GM12872 (cell line): ENCODE measurements at regions not wholly inside any gene's neighbourhood (a gene's known extent, or its start where the extent isn't known, plus 50 kb on each side); places are given as distances from the start of the nearest gene placed in this dataset.

Source experiments
- TF ChIP-seq, protein P1 (sequence below): IDR thresholded peaks from 3 replicates; pipeline ENCODE4 v1.5.1; 2011; ENCODE audit warnings: low read depth, mild to moderate bottlenecking, low read length, moderate library complexity; ENCODE audit not compliant: insufficient read depth

DNA sequence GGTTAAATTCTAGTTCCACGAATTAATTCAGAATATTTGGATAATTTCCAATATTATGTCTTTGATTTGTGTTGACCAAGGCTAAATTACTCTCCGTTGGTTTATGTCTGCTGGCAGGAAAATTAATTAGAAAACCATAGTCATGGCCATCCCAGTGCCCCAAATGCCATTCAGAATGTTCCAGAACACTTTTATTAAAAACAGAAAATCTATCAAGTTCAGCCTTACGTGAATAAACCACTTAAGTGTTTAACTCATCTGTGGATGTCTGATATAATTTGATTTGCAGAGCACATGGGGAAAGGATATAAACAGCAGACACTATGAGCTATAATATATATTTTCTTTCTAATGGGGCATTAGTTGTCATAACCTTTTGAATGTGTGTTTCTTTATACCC is 480.7 kb downstream of the MRPL39 start:
- TF ChIP-seq, protein P1, sequence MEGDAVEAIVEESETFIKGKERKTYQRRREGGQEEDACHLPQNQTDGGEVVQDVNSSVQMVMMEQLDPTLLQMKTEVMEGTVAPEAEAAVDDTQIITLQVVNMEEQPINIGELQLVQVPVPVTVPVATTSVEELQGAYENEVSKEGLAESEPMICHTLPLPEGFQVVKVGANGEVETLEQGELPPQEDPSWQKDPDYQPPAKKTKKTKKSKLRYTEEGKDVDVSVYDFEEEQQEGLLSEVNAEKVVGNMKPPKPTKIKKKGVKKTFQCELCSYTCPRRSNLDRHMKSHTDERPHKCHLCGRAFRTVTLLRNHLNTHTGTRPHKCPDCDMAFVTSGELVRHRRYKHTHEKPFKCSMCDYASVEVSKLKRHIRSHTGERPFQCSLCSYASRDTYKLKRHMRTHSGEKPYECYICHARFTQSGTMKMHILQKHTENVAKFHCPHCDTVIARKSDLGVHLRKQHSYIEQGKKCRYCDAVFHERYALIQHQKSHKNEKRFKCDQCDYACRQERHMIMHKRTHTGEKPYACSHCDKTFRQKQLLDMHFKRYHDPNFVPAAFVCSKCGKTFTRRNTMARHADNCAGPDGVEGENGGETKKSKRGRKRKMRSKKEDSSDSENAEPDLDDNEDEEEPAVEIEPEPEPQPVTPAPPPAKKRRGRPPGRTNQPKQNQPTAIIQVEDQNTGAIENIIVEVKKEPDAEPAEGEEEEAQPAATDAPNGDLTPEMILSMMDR, result no peak

DNA sequence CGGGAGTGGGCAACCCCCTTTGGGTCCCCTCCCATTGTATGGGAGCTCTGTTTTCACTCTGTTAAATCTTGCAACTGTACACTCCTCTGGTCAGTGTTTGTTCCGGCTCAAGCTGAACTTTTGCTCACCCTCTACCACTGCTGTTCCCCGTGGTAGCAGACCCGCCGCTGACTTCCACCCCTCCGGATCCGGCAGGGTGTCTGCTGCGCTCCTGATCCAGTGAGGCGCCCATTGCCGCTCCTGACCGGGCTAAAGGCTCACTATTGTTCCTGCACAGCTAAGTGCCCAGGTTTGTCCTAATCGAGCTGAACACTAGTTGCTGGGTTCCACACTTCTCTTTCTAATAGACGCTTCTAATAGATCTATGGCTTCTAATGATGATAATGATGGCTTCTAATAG is 488.6 kb downstream of the MRPL39 start:
- TF ChIP-seq, protein P1, result no peak

- TF ChIP-seq, protein P1, result no peak
Measured at GRCh38 chr21:25115021-25115420, 492.3 kb downstream of the MRPL39 start.

- TF ChIP-seq, protein P1, result no peak
Measured at GRCh38 chr21:25107708-25108107, 499.6 kb downstream of the MRPL39 start.

DNA sequence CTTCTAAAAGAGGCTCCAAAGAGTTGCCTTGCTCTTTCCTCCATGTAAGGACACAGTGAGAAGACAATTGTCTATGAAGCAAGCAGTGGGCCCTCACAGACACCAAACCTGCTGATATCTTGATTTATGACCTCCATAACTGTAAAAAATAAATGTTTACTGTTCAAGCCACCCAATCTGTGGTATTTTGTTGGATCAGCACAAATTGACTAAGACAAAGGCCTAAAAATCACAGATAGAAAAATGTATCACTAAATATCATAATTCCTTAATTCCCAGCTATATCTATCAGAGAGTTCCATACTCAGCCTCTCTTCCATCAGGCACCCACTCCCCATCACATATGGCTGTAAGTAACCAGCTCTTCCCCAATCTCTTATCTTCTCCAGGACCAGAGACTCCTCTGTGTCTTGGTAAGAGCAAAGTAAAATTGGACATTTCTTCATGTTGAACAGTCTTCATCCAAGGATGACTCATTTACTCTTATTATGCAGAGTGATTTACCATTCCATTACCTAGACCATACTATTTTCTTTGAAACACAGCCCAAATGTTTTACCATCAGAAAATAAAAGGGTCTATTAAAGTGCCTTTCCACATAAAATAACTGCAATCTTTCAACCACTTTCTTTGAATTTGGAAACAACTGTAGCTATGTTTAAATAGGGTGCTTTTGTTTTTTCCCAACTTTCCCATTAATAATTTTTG is 503.6 kb downstream of the MRPL39 start:
- TF ChIP-seq, protein P1, result no peak

GRCh38 chr21:25097648-25098047 is 509.6 kb downstream of the MRPL39 start:
- TF ChIP-seq, protein P1, result no peak

GRCh38 chr21:25094695-25095094 is 512.6 kb downstream of the MRPL39 start:
- TF ChIP-seq, protein P1, result no peak
